Left renal cortex interstitium (tissue), 4 donors: ENCODE measurements at regions not wholly inside any gene's neighbourhood (a gene's known extent, or its start where the extent isn't known, plus 50 kb on each side); places are given as distances from the start of the nearest gene placed in this dataset.

Experiments used
- DNase-seq, 4 donors: peaks; one replicate each; pipeline ENCODE4 v3.0.0-alpha.2; 2013; ENCODE audit warnings: low read depth in 4 of 4, low spot score in 2 of 4, missing footprints in 1 of 4

DNA sequence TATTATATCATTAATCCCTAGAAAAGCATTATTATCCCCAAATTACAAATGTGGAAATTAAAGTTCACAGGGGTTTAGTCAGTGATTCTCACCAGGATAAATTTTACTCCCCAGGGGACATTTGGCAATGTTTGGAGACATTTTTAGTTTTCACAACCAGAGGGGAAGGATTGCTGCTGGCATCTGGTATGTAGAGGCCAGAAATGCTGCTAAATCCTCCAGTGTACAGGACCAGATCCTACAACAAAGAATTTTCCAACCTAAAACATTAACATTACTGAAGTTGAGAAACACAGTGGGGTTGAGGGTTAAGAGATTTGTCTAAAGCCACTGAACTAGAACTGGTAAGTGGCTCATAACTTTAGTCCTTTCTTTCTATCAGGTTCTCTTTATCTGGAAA lies 162.0 kb upstream of the SYT6 start:
- no peak for DNase-seq

DNA sequence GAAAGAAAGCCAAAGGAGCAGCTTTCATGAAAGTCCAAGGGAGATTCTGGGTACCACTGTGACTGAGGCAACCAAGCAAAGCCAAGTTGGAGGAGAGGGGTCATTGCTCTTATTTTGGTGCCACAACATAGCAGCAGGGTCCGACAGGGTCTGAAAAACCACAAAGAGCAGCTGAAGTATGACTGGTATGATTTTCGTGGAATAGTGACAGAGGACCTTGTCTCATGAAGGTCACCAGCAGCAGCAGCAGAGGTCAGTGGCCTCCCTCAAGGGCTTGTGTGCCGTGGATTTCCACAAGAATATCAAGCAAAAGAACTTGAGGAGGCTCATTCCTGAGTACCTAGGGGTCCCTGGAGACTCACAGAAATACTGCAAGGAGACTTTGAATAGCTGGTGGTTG lies 160.9 kb upstream of the SYT6 start:
- DNase-seq: no peak

DNA sequence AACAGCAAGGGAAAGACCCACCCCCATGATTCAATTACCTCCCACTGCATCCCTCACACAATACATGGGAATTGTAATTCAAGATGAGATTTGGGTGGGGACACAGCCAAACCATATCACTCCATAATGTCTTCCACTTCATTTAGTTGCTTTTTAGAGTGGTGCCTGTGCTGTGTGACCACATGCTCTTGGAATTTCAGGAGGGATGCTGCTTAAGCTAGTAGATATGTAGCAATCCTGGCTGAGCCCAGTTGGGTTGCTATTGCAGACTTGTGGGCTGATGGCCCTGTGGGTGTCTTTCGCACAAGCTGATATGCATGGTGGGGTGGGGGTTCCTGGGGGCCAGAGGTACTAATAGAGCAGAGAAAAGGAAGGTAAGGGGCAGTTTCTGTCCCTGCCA lies 160.4 kb upstream of the SYT6 start:
- no peak for DNase-seq

DNA sequence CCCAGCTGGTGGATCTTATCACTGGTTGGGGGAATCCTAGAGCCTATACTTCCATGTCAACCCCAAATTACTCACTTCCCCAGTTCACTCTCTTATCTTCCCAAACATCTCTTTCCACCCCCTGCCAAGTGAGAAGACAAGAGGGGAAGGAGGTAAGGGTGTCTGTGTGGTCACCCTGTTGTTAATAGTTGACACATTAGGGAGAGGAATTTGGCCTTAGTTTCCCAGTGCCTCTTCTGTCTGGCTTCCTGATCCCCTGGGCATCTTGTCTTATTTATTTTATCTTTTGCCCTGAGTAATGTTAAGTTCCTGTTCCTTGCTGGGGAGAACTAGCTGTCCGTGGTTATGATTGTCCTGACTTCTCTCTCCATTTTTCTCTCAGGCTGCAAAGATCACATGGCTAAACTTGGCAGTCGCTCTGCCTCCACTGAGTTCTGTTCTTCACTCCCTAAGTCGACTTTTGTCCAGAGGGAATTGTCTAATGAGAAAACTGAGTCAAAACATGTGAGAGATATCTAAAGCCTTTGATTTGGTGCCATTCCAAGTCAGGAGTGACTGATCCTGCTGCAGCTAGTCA lies 157.1 kb upstream of the SYT6 start:
- no peak for DNase-seq

DNA sequence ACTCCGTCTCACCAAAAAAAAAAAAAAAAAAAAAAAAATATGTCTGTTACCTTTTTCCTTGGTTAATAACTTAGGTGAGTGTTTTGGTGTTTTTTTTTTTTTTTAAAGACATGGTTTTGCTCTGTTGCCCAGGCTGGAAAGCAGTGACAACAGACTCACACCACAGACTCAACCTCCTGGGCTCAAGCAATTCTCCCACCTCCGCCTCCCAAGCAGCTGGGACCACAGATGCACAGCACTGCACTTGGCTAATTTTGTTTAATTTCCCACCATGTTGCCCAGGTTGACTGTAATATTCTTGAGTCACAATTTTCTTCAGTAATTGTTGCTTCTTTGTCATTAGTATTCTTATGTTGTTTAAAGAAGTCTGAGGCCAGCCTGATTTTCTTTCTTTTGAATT lies 149.2 kb upstream of the SYT6 start:
- no peak for DNase-seq

DNA sequence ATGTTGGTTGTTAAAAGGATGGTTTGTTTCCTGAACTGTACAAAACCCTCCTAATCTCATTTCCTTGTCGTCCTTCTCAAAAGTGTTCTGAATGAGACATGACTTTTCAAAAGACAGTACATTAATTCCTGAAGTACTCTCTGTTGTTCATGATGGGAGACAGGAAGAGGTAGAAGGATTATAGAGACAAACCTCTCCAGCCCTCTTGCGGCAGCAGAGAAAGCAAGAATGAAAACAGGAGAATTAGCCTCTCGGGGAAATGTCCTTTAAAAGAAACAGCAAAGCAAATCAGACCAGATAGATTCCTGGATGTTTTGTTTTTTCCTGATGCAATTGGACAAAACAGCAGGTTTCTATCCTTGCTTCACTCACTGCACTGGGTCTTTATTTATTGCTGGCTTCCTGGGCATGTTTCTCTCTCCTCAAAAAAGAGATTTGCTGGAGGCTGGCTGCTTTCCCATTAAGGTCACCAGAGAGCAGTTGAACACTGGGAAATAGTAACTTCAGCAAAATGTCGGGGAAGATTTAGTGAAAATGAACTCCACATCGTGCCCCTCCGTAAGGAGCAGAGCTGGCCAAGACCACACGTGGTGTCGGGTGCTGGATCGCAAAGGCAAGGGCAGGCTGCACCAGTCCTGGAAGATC lies 145.8 kb upstream of the SYT6 start:
- DNase-seq: peak in 1 of 4 donors; percentile 66

DNA sequence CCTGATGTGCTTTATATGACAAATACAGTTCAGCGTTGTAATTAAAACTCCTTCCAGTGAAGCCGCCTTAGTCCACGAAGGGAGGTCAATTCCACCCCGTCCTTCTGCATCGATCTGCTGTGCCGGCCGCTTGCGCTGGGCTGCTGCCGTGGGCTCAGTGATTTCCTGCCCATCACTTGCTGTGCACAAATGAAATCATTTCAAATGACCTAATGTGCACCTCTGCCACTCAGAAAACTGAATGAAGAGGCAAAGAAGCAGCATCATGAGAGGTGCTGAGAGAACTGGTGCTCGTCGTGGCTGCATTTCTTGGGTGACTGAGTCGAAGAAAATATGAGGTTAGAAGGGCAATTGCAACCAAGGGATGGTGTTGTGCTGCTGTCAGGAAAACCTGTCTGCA lies 144.3 kb upstream of the SYT6 start:
- no peak for DNase-seq

DNA sequence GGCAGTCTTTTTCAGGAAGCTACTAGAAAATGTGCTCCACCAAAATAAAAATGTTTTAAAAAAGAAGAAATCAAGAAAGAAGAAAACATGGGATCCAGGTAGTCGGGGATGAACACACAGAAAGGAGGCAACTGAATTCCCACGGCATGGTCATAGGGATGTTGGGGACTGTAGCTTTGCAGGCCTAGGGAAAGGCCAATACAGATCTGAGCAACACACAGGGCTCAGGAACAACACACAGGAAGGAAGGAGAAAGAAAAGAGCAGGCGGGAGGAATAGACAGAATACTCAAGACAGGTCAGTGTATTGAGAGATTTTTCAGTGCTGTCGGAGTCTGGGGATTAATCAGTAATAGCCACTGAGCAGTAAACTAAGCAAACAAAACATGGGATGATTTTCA lies 142.7 kb upstream of the SYT6 start:
- DNase-seq: no peak

DNA sequence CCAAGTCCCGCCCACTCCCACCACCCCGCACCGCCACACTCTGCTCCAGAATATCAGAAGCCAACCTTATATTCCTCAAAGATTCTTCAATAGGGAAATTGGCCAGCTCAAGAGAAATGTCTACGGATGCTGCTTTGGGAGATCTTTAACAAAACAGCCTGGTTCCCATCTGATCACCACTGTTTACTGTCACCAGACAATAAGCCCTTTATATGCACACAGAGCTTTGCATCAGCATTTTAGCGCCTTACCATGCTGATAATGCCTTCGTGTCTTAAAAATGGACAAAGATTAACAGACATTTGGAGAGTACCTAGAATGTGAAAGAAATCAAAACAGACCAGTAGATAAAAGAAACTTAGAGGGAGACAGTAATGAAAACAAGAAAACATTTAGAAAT lies 141.7 kb upstream of the SYT6 start:
- DNase-seq: no peak

DNA sequence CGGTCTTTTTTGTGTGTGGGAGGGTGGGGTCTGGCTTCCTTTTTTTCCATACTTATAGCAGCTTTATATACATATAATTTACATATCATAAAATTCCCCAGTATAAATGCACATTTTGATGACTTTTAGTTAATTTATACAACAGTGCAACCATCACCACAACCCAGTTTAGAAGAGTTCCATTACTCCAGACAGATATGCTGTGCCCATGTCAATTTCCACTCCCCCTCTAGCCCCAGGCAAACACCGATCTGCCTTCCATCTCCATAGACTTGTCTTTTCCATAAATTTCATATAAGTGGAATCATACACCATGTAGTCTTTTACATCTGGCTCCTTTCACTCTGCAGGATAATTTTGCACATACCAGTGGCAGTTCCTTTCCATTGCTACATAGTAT lies 139.2 kb upstream of the SYT6 start:
- no peak for DNase-seq

DNA sequence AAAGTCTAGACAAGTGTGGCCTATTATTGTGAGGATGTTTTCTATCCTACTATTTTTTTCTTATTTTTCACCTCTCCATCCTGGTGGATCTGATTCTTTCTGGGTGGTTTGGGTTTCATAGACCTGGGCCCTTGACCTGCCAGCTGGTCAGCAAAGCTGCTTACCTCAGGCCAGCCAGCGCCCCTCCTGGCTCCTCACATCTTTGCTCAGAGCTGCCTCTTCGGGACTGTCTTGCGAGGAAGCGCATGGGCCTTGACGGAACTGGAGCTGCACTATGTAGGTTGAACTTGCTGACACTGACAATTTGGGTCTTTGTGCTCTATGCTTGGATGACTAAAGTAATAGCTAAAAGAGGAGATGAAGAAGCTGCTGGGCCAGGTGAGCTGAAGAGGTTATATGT lies 138.5 kb upstream of the SYT6 start:
- no peak for DNase-seq

DNA sequence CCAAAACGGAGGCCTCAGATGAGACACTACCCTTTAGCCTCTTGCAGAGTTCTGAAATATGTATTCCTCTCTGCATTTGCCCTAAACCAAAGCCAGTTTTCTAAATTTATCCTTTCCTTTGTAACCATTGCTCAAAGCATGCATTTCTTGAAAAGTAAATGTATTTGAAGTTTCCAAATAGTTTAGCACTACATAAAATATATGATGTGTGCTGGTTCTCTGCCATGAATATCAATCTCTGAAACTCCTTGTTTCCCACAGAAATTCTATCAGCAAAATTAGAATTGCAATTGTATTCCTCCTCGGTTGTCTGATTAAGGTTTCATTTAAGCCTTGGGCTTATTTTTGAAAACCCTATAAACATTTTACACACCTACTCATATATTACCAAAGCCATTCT lies 137.1 kb upstream of the SYT6 start:
- DNase-seq: no peak

DNA sequence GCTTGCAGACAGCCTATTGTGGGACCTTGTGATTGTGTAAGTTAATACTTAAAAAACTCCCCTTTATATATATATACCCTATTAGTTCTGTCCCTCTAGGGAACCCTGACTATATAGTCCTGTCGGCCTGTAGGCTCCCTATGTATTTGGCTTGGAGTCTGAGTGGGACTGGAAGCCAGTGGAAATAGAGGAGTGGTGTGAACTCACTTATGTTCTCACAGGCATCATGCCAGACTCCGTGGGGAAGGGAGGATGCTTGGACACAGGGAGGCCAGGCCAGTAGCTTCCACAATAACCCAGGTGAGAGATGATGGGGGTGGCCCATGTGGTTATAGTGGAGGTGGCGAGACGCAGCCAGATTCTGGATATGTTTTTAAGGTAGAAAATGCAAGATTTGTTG lies 136.7 kb upstream of the SYT6 start:
- no peak for DNase-seq

DNA sequence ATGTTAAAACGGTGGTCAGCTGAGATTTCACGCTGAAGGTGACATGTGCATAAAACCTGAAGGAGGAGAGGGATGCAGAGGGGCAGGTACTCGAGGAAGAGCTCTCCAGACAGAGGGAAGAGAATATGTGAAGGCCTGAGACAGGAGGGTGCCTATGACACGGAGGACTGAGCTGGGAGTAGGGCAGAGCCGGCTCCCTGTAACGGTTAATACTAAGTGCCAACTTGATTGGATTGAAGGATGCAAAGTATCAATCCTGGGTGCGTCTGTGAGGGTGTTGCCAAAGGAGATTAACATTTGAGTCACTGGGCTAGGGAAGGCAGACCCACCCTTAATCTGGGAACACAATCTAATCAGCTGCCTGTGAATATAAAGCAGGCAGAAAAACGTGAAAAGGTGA lies 136.2 kb upstream of the SYT6 start:
- no peak for DNase-seq

DNA sequence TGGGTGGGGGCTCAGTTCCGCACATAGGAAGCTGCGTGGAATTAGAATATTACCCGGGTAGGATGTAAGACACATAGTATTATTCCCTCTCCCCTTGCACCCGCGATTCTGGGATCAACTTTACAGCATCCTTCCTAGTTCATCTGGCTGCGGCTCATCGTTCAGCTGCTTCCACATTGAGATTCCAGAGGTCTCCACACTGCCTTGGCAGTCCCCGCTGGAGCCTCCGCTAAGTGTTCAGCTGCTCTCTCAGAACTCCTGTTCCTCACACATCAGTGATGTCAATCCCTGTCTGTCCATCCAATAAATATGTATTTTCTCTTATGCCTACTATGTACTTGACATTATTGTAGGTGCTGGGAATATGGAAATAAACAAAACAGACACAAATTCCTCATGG lies 135.6 kb upstream of the SYT6 start:
- DNase-seq: no peak

DNA sequence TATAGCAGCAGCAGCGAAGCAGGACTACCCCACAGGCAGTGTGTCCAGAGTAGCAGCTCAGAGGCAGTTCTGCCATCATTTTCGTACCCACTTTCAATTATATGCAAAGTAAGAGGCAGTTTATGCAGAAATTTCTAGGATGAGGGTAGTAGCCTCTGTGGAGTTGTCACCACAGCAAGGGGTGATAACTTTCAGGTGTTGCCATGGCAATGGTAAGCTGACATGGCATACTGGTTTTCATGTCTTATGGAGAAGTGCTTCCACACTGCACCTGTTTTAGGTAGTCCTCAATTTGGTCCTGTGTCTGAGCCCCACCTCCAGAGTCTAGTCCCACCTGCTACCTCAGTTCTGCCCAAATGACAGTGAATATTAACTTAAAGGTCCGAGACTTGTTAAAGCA lies 133.3 kb upstream of the SYT6 start:
- no peak for DNase-seq

DNA sequence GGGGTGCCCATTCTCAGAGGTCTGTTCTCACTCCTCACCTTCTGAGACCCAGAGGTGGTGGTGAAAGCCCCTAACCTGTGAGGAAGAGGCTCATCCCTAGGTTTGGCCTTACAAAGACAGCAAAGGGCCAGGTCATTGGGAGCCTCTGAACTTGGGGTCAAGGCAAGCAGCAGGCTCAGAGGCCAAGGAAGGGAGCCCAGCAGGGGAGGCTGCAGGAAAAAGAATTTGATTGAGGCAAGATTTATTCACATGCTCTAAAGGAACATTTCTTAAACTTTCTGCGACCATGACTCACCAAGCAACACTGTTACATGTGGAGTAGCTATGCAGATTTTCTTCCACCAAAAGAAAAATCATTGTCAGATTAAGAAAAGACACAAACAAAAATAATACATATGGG lies 132.5 kb upstream of the SYT6 start:
- DNase-seq: no peak

DNA sequence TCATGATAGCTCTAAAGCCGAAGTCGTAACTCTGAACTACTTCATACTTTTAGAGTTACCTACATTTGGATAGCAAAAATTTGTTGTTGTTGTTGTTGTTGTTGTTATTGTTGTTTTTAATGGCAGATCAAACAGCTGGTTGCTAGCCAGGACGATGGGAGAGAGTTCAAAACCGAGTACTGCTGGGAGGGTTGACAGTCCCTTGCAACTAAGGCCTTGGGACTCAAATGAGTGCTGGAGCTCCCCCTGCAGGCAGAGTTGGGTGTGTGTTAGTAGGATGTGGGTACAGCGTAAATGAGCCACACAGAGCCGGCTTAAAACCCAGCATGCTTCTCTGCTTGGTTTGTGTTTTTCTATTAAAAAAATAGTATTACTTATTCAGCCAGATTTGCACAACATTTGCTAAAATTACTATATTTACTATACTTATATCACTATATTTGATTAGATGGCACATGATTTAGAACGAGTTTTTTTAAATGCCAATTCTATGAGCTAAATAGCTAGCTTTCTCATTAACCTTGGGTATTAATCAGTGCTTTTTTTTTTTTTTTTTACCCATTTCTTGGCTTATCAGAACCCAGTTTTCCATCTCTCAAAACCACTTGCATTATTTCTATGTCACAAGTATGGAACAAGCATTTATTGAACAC lies 129.2 kb upstream of the SYT6 start:
- peak in 3 of 4 donors; percentile 66 to 86 (median 74) for DNase-seq

DNA sequence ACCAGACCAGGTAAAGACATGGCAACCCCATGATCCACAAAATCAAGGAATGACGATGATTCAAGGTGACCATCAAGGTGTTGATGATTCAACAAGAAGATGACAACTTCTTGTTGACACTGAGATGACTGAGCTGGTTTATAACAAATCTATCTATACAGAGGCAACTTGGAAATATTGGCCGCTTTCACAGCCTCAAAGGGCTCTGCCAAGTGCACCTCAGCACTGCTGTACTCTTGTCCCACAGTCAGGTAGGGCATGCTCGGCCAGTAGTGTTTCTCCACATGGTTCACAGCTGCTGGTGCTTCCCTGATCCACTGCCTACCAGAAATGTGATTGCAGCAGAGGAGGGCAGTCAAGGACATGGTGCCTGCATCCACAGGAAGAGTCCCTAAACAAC lies 125.2 kb upstream of the SYT6 start:
- DNase-seq: no peak

DNA sequence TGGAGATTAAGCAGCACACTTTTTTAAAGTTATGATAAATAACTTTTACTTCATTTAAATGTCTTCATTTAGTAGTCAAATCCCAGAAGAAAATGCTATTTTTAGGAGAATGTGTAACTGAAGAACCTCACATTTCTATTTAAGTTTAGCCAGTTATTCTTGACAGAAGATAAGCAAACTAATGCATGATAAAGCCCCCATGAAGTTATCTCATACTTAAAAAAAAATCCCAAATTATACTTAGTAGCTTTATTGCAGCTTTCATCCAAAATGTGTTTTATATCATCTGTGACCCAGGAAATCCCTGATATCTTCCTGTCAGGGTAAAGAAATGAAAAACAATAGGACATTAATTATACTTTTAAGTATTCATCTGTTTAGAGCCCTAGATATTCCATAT lies 124.8 kb upstream of the SYT6 start:
- DNase-seq: no peak

DNA sequence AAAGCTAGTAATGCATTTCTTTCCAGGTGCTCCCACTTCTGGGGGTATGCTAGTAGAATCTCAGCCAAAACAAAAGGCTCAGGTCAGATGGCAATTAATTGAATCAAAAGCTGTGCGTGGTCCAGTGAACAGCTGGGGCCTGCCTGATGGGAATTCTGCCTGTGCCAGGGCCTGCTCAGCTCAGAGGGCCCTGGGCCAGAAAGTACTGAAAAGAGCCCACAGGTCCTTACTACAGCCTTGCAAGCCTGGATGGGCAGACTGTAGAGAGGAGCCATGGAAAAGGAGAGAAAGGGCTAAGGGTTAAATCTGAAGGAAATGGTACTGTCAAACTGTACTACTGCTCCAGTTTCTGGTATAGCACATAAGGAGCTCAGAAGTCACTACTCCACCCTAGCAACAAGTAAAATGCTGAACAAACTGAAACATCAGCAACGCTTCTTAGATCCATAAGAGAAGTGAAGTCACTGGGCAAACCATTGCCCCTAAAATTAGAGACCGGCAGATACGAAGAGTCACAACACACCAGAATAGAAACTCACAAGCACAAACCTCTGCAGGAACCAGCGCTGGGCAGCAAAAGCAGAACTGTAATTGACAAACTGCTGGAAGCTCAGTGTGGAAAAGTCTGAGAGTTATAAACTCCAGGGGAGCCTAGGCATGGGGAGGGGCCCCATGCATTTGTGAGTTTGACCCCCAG lies 121.1 kb upstream of the SYT6 start:
- DNase-seq: no peak

DNA sequence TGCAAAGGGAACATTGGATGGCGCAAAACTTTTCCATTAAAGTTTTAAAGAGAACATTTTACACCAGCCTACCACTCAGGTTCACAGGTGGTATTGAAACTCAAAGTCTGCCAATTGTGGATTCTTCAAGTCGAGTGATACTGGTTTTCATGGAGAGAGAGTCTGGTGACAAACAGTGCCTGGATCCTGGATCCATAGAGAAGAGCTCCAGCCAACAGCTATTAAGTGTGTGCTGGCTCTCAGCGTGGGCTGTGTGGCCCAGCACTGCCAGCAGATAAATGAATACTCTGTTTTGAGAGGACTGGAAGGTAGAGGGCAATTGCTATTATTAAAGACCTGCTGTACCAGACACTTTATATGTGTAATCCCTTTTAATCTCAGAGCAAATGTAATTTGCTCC lies 118.9 kb upstream of the SYT6 start:
- no peak for DNase-seq
